Effector memory CD8-positive, alpha-beta T cell (primary cell): ENCODE measurements at regions not wholly inside any gene's neighbourhood (a gene's known extent, or its start where the extent isn't known, plus 50 kb on each side); places are given as distances from the start of the nearest gene placed in this dataset.

Experiments
- ATAC-seq: fragments of 150-1000 bp; cut with Tn5 transposase; replicated peaks from 2 replicates; pipeline ENCODE4 v1.10.0; 2021; ENCODE audit warnings: mild to moderate bottlenecking, moderate library complexity
- DNase-seq, 3 experiments: peaks; one replicate each; pipeline ENCODE4 v3.0.0; 2021
- H3K27ac Mint-ChIP-seq, 2 donors: one replicate each; pipeline ENCODE4 v1.8.0; 2022; ENCODE audit warnings: mild to moderate bottlenecking in 2 of 2, mixed read lengths in 2 of 2, moderate library complexity in 2 of 2
- H3K27me3 Mint-ChIP-seq, 2 donors: one replicate each; pipeline ENCODE4 v1.8.0; 2022; ENCODE audit warnings: mixed read lengths in 2 of 2
- H3K36me3 Mint-ChIP-seq: one replicate; pipeline ENCODE4 v1.8.0; 2022; ENCODE audit warnings: mild to moderate bottlenecking, moderate library complexity, mixed read lengths; ENCODE audit not compliant: insufficient read depth
- H3K4me1 Mint-ChIP-seq, 2 donors: one replicate each; pipeline ENCODE4 v1.8.0; 2022; ENCODE audit warnings: low read depth in 2 of 2, mixed read lengths in 2 of 2
- H3K4me3 Mint-ChIP-seq, 2 donors: one replicate each; pipeline ENCODE4 v1.8.0; 2022; ENCODE audit warnings: mild to moderate bottlenecking in 2 of 2, mixed read lengths in 2 of 2, moderate library complexity in 2 of 2
- H3K9me3 Mint-ChIP-seq, 2 donors: one replicate each; pipeline ENCODE4 v1.8.0; 2022; ENCODE audit warnings: mixed read lengths in 2 of 2

GRCh38 chr2:146203064-146203624 is 1641.7 kb upstream of the ACVR2A start:
- no peak overlapping the region for H3K4me3 Mint-ChIP-seq

GRCh38 chr2:146193619-146194018 is 1651.2 kb upstream of the ACVR2A start:
- H3K27me3 Mint-ChIP-seq, result no peaks in the 10 kb centered on the region
- no peak for ATAC-seq

More at GRCh38 chr2:146203064-146203624, 1641.7 kb upstream of the ACVR2A start:
- Mint-ChIP-seq H3K27ac (no peak overlapping the region), H3K36me3 (no peaks in the 10 kb centered on the region), H3K9me3 (peaks cover 5 to 8% of the 10 kb centered on the region in 2 donors), H3K27me3 (no peaks in the 10 kb centered on the region), H3K4me1 (no peaks in the 10 kb centered on the region)
- no peak for DNase-seq
- ATAC-seq, result no peak

GRCh38 chr2:146189541-146189940 is 1655.3 kb upstream of the ACVR2A start:
- ATAC-seq (no peak), DNase-seq (no peak)
- Mint-ChIP-seq H3K27me3 (no peaks in the 10 kb centered on the region), H3K4me3 (no peak overlapping the region), H3K27ac (no peak overlapping the region), H3K4me1 (no peaks in the 10 kb centered on the region), H3K36me3 (no peaks in the 10 kb centered on the region), H3K9me3 (peaks cover 0 to 6% of the 10 kb centered on the region in 2 donors)

More at GRCh38 chr2:146193619-146194018, 1651.2 kb upstream of the ACVR2A start:
- H3K4me1 Mint-ChIP-seq, result no peaks in the 10 kb centered on the region
- no peak overlapping the region for H3K27ac Mint-ChIP-seq
- H3K4me3 Mint-ChIP-seq, result no peak overlapping the region
- peaks cover 9% of the 10 kb centered on the region in 2 donors for H3K9me3 Mint-ChIP-seq
- no peak for DNase-seq
- H3K36me3 Mint-ChIP-seq, result no peaks in the 10 kb centered on the region

GRCh38 chr2:146173934-146174333 is 1654.0 kb upstream of the ZEB2 start:
- peaks cover 0 to 9% of the 10 kb centered on the region in 2 donors for H3K9me3 Mint-ChIP-seq
- ATAC-seq (no peak), DNase-seq (no peak)
- no peaks in the 10 kb centered on the region for H3K4me1 Mint-ChIP-seq
- H3K4me3 Mint-ChIP-seq, result no peak overlapping the region
- no peaks in the 10 kb centered on the region for H3K27me3 Mint-ChIP-seq
- H3K27ac Mint-ChIP-seq, result no peak overlapping the region
- no peaks in the 10 kb centered on the region for H3K36me3 Mint-ChIP-seq

GRCh38 chr2:146161256-146161882 is 1641.5 kb upstream of the ZEB2 start:
- no peaks in the 10 kb centered on the region for H3K4me1 Mint-ChIP-seq

GRCh38 chr2:146158072-146158674 is 1638.3 kb upstream of the ZEB2 start:
- no peak overlapping the region for H3K27ac Mint-ChIP-seq
- no peaks in the 10 kb centered on the region for H3K36me3 Mint-ChIP-seq
- H3K4me1 Mint-ChIP-seq, result no peaks in the 10 kb centered on the region
- no peak overlapping the region for H3K4me3 Mint-ChIP-seq
- no peak for DNase-seq
- no peak for ATAC-seq
- no peaks in the 10 kb centered on the region for H3K9me3 Mint-ChIP-seq
- H3K27me3 Mint-ChIP-seq, result no peaks in the 10 kb centered on the region

More at GRCh38 chr2:146161256-146161882, 1641.5 kb upstream of the ZEB2 start:
- no peak overlapping the region for H3K27ac Mint-ChIP-seq
- ATAC-seq (no peak), DNase-seq (no peak)
- no peaks in the 10 kb centered on the region for H3K9me3 Mint-ChIP-seq
- no peak overlapping the region for H3K4me3 Mint-ChIP-seq
- no peaks in the 10 kb centered on the region for H3K27me3 Mint-ChIP-seq
- no peaks in the 10 kb centered on the region for H3K36me3 Mint-ChIP-seq

- Mint-ChIP-seq H3K4me1 (no peaks in the 10 kb centered on the region), H3K36me3 (no peaks in the 10 kb centered on the region), H3K9me3 (peaks cover 0 to 1% of the 10 kb centered on the region in 2 donors), H3K4me3 (no peak overlapping the region), H3K27ac (no peak overlapping the region), H3K27me3 (no peaks in the 10 kb centered on the region)
- no peak for ATAC-seq
- DNase-seq, result no peak
Measured at GRCh38 chr2:146147448-146148012, 1627.6 kb upstream of the ZEB2 start.

GRCh38 chr2:146143971-146144370 is 1624.1 kb upstream of the ZEB2 start:
- Mint-ChIP-seq H3K4me3 (no peak overlapping the region), H3K27ac (no peak overlapping the region), H3K4me1 (no peaks in the 10 kb centered on the region), H3K9me3 (peaks cover 0 to 5% of the 10 kb centered on the region in 2 donors), H3K36me3 (no peaks in the 10 kb centered on the region), H3K27me3 (no peaks in the 10 kb centered on the region)
- no peak for ATAC-seq
- no peak for DNase-seq

- Mint-ChIP-seq H3K4me1 (no peaks in the 10 kb centered on the region), H3K36me3 (no peaks in the 10 kb centered on the region), H3K27me3 (no peaks in the 10 kb centered on the region), H3K27ac (no peak overlapping the region), H3K9me3 (peaks cover 7% of the 10 kb centered on the region in 2 donors), H3K4me3 (no peak overlapping the region)
- DNase-seq (no peak), ATAC-seq (no peak)
Measured at GRCh38 chr2:146138820-146139219, 1618.9 kb upstream of the ZEB2 start.

GRCh38 chr2:146135245-146135644 is 1615.3 kb upstream of the ZEB2 start:
- Mint-ChIP-seq H3K27ac (no peak overlapping the region), H3K4me3 (no peak overlapping the region), H3K9me3 (peaks cover 3 to 24% of the 10 kb centered on the region in 2 donors), H3K27me3 (no peaks in the 10 kb centered on the region), H3K36me3 (no peaks in the 10 kb centered on the region), H3K4me1 (no peaks in the 10 kb centered on the region)
- ATAC-seq (no peak), DNase-seq (no peak)

GRCh38 chr2:146131785-146132184 is 1611.9 kb upstream of the ZEB2 start:
- Mint-ChIP-seq H3K4me1 (no peaks in the 10 kb centered on the region), H3K27me3 (no peaks in the 10 kb centered on the region), H3K27ac (no peak overlapping the region), H3K36me3 (no peaks in the 10 kb centered on the region), H3K4me3 (no peak overlapping the region), H3K9me3 (peaks cover 4 to 17% of the 10 kb centered on the region in 2 donors)
- ATAC-seq (no peak), DNase-seq (no peak)

- Mint-ChIP-seq H3K36me3 (no peaks in the 10 kb centered on the region), H3K27me3 (no peaks in the 10 kb centered on the region)
- no peak for DNase-seq
Measured at GRCh38 chr2:146131048-146131447, 1611.1 kb upstream of the ZEB2 start.

GRCh38 chr2:146130290-146130689 is 1610.4 kb upstream of the ZEB2 start:
- H3K4me3 Mint-ChIP-seq, result no peak overlapping the region
- no peaks in the 10 kb centered on the region for H3K4me1 Mint-ChIP-seq
- no peaks in the 10 kb centered on the region for H3K36me3 Mint-ChIP-seq
- H3K27me3 Mint-ChIP-seq, result no peaks in the 10 kb centered on the region
- no peak overlapping the region for H3K27ac Mint-ChIP-seq
- DNase-seq (no peak), ATAC-seq (no peak)
- H3K9me3 Mint-ChIP-seq, result peaks cover 2 to 17% of the 10 kb centered on the region in 2 donors

More at GRCh38 chr2:146131048-146131447, 1611.1 kb upstream of the ZEB2 start:
- H3K27ac Mint-ChIP-seq, result no peak overlapping the region
- H3K9me3 Mint-ChIP-seq, result peaks cover 2 to 17% of the 10 kb centered on the region in 2 donors
- no peak overlapping the region for H3K4me3 Mint-ChIP-seq
- no peaks in the 10 kb centered on the region for H3K4me1 Mint-ChIP-seq
- ATAC-seq, result no peak

- H3K36me3 Mint-ChIP-seq, result no peaks in the 10 kb centered on the region
- ATAC-seq (no peak), DNase-seq (no peak)
- H3K27me3 Mint-ChIP-seq, result no peaks in the 10 kb centered on the region
- no peak overlapping the region for H3K27ac Mint-ChIP-seq
- H3K4me3 Mint-ChIP-seq, result no peak overlapping the region
- H3K9me3 Mint-ChIP-seq, result peaks cover 2 to 17% of the 10 kb centered on the region in 2 donors
- H3K4me1 Mint-ChIP-seq, result no peaks in the 10 kb centered on the region
Measured at GRCh38 chr2:146129231-146129630, 1609.3 kb upstream of the ZEB2 start.
